Left ventricle myocardium inferior (tissue), 1 donor: ENCODE measurements at regions not wholly inside any gene's neighbourhood (a gene's known extent, or its start where the extent isn't known, plus 50 kb on each side); places are given as distances from the start of the nearest gene placed in this dataset.

Experiments
- DNase-seq: peaks from one replicate; pipeline ENCODE4 v3.0.0-alpha.2; 2020
- H3K27ac ChIP-seq: fragments of 200-600 bp; replicated peaks from 2 replicates; pipeline ENCODE4 v1.8.0; 2021
- H3K27me3 ChIP-seq: fragments of 200-600 bp; 2 replicates; pipeline ENCODE4 v1.8.0; 2021; ENCODE audit warnings: low read depth
- H3K36me3 ChIP-seq: fragments of 200-600 bp; 2 replicates; pipeline ENCODE4 v1.8.0; 2021
- H3K4me1 ChIP-seq: fragments of 200-600 bp; 2 replicates; pipeline ENCODE4 v1.8.0; 2021
- H3K4me3 ChIP-seq: fragments of 200-600 bp; 2 replicates; pipeline ENCODE4 v1.8.0; 2021; ENCODE audit warnings: mild to moderate bottlenecking, moderate library complexity
- H3K9me3 ChIP-seq: fragments of 200-600 bp; replicated peaks from 2 replicates; pipeline ENCODE4 v1.8.0; 2021
- intact Hi-C: fragments of 100-400 bp; cut with micrococcal nuclease; formaldehyde crosslinking; loops from one replicate; pipeline ENCODE4 v1.11.0; 2022
- TF ChIP-seq, protein P1 (sequence below): fragments of 200-600 bp; IDR thresholded peaks from 2 replicates; pipeline ENCODE4 v1.8.0; 2021; ENCODE audit warnings: antibody characterized with exemption, mild to moderate bottlenecking, borderline replicate concordance
- donor health status: DM: no; HTN: yes; CAD: no; lungs with severe emphysema.

- H3K9me3 ChIP-seq = no peaks in the 10 kb centered on the region
- H3K4me1 ChIP-seq = peaks cover 78% of the 10 kb centered on the region
- H3K27me3 ChIP-seq = no peaks in the 10 kb centered on the region
- TF ChIP-seq, protein P1, sequence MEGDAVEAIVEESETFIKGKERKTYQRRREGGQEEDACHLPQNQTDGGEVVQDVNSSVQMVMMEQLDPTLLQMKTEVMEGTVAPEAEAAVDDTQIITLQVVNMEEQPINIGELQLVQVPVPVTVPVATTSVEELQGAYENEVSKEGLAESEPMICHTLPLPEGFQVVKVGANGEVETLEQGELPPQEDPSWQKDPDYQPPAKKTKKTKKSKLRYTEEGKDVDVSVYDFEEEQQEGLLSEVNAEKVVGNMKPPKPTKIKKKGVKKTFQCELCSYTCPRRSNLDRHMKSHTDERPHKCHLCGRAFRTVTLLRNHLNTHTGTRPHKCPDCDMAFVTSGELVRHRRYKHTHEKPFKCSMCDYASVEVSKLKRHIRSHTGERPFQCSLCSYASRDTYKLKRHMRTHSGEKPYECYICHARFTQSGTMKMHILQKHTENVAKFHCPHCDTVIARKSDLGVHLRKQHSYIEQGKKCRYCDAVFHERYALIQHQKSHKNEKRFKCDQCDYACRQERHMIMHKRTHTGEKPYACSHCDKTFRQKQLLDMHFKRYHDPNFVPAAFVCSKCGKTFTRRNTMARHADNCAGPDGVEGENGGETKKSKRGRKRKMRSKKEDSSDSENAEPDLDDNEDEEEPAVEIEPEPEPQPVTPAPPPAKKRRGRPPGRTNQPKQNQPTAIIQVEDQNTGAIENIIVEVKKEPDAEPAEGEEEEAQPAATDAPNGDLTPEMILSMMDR = no peak
- no peak overlapping the region for H3K4me3 ChIP-seq
- DNase-seq = no peak
- no peak overlapping the region for H3K27ac ChIP-seq
- intact Hi-C loops = no loop called here
- no peaks in the 10 kb centered on the region for H3K36me3 ChIP-seq
Observed at GRCh38 chr2:37869304-37869703, 55.8 kb upstream of the RMDN2 start.

DNA sequence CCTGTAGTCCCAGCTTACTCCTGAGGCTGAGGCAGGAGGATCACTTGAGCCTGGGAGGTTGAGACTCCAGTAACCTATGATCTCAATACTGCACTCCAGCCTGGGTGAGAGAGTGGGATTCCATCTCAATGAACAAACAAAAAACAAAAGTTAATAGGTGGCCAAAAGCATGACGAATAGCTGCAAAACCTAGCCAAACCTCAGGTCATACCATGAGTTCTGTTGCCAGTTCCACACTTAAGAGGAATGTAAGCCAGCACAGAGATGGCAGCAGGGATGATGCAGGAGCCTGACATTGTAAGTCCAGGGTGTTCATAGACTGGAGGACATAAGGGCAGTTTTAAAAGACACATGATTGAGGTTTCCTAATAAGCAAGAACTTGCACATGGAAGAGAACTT is 55.3 kb upstream of the RMDN2 start:
- peaks cover 81% of the 10 kb centered on the region for H3K4me1 ChIP-seq
- H3K36me3 ChIP-seq = no peaks in the 10 kb centered on the region
- DNase-seq = no peak
- H3K4me3 ChIP-seq = no peak overlapping the region
- no peak overlapping the region for H3K27ac ChIP-seq
- intact Hi-C loops = no loop called here
- no peaks in the 10 kb centered on the region for H3K9me3 ChIP-seq
- no peaks in the 10 kb centered on the region for H3K27me3 ChIP-seq
- TF ChIP-seq, protein P1 = no peak

DNA sequence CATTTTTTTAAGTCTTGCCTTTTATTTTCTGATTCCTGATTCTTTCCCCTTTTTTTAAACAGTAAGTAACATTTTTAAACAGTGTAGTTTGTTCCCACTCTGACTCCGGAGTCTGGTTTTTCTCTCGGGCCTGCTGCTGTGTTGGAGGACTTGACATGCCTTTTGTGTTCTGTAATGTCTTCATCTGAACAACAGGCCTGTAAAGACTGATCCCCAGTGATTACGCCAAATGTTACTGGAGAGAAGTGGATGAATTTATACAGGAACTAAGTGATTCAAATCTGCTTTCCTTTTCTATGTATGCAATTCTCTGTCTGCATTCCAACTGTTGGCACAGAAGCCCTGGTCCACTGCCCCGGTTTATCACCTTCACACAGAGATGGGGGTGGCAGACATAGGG is 54.3 kb upstream of the RMDN2 start:
- no peak for DNase-seq
- intact Hi-C loops = no loop called here
- TF ChIP-seq, protein P1 = no peak
- Histone ChIP-seq H3K4me3 (no peak overlapping the region), H3K4me1 (peaks cover 87% of the 10 kb centered on the region), H3K27ac (peak overlapping the region; percentile 14), H3K27me3 (no peaks in the 10 kb centered on the region), H3K9me3 (no peaks in the 10 kb centered on the region), H3K36me3 (no peaks in the 10 kb centered on the region)

DNA sequence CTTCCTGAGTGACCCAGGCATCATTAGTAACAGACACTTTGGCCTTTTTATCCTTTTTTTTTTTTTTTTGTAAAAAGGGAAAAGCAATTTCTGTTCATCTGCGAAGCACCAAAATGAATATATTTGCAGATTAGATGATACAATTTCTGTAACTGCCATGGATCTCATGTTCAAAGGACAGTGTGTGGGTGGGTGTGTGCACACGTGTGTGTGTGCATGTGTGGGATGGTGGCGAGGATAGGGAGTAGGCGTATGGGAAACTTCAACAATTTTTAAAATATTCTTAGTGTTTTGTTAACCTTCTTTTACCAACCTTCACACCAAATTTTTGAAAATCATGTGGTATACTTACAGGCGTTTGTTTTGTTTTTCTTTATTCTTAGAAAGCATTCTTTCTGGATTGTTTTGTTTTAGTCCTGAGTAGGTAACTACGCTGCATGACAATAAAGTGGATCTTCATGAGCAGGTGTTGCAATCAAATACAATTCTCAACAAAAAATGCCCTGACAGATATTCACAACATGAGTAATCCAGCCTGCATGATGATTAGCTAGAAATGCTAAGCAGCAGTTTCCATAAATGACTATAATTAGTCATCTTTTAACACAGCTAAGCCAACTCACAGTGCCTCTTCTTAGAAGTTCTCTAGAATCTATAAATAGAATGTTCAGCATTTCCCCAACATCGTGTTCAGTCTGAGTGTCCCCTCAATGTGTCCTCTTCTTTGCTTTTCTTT is 53.5 kb upstream of the RMDN2 start:
- no peaks in the 10 kb centered on the region for H3K9me3 ChIP-seq
- no peak overlapping the region for H3K4me3 ChIP-seq
- peaks cover 87% of the 10 kb centered on the region for H3K4me1 ChIP-seq
- DNase-seq = no peak
- no peaks in the 10 kb centered on the region for H3K27me3 ChIP-seq
- TF ChIP-seq, protein P1 = no peak
- H3K27ac ChIP-seq = peak overlapping the region; percentile 47
- no peaks in the 10 kb centered on the region for H3K36me3 ChIP-seq
- intact Hi-C loops = no loop called here

- H3K9me3 ChIP-seq = no peaks in the 10 kb centered on the region
- H3K4me3 ChIP-seq = no peak overlapping the region
- peaks cover 87% of the 10 kb centered on the region for H3K4me1 ChIP-seq
- DNase-seq = no peak
- peak overlapping the region; percentile 47 for H3K27ac ChIP-seq
- TF ChIP-seq, protein P1 = no peak
- intact Hi-C loops = no loop called here
- H3K36me3 ChIP-seq = no peaks in the 10 kb centered on the region
- no peaks in the 10 kb centered on the region for H3K27me3 ChIP-seq
Observed at GRCh38 chr2:37872192-37872750, 52.8 kb upstream of the RMDN2 start.
